Esophagus squamous epithelium (tissue), 4 donors: ENCODE measurements at regions not wholly inside any gene's neighbourhood (a gene's known extent, or its start where the extent isn't known, plus 50 kb on each side); places are given as distances from the start of the nearest gene placed in this dataset.

Source experiments
- POLR2A ChIP-seq, 4 donors: fragments of 450-650 bp; IDR thresholded peaks; one replicate each; pipeline ENCODE4 v1.6.1; 2017; ENCODE audit warnings: antibody characterized with exemption in 4 of 4, mild to moderate bottlenecking in 4 of 4, moderate library complexity in 3 of 4
- TF ChIP-seq, protein P1 (sequence below), 6 experiments: fragments of 450-650 bp in 4 of 6; fragments of 200-600 bp in 2 of 6; sonication (generic) in 2 of 6; IDR thresholded peaks; one replicate each; pipeline ENCODE4 v1.5.1; 2016 to 2019; ENCODE audit warnings: antibody characterized with exemption in 6 of 6, mild to moderate bottlenecking in 4 of 6, moderate library complexity in 4 of 6

DNA sequence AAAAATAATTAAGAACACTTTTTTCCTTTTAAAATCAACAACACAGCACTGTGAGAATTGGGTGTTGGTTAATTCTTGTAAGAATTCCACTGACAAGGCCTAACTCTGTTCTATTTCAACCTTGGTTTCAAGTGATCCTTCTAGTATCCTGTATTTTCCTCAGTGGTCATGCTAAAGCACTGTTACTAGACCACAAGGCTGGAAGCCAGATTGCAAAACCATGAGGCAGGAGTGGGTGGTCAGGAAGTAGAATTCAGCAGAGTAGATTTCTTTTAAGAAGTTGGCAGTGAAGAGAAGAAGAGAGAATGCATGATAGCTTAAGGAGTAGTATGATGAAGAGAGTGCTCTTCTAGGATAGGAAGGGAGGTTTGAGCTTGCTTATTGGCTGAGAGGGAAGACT, 71.6 kb upstream of the LEF1 start:
- TF ChIP-seq, protein P1, sequence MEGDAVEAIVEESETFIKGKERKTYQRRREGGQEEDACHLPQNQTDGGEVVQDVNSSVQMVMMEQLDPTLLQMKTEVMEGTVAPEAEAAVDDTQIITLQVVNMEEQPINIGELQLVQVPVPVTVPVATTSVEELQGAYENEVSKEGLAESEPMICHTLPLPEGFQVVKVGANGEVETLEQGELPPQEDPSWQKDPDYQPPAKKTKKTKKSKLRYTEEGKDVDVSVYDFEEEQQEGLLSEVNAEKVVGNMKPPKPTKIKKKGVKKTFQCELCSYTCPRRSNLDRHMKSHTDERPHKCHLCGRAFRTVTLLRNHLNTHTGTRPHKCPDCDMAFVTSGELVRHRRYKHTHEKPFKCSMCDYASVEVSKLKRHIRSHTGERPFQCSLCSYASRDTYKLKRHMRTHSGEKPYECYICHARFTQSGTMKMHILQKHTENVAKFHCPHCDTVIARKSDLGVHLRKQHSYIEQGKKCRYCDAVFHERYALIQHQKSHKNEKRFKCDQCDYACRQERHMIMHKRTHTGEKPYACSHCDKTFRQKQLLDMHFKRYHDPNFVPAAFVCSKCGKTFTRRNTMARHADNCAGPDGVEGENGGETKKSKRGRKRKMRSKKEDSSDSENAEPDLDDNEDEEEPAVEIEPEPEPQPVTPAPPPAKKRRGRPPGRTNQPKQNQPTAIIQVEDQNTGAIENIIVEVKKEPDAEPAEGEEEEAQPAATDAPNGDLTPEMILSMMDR (IDR thresholded peaks at IDR 0.05) = no peak
- no peak for TF ChIP-seq POLR2A (IDR thresholded peaks at IDR 0.05)
